Common myeloid progenitor, CD34-positive (primary cell): ENCODE measurements at regions not wholly inside any gene's neighbourhood (a gene's known extent, or its start where the extent isn't known, plus 50 kb on each side); places are given as distances from the start of the nearest gene placed in this dataset.

ENCODE experiments used
- CTCF ChIA-PET: fragments of 350-600 bp; sonication (Branson Sonifier 250); formaldehyde crosslinking; loops from one replicate; lab custom pipeline; 2021; ENCODE audit warnings: antibody characterized with exemption; lab: Charles Lee
- POLR2A ChIA-PET: fragments of 350-600 bp; sonication (Branson Sonifier 250); formaldehyde crosslinking; loops from one replicate; lab custom pipeline; 2021; ENCODE audit warnings: antibody characterized with exemption; lab: Charles Lee
- DNase-seq, 3 donors: peaks; one replicate each; pipeline versions ENCODE4 v3.0.0 to v3.0.0-alpha.2; 2013
- H3K27ac ChIP-seq, 2 experiments: 1 replicate in 1 of 2; 2 replicates in 1 of 2; pipeline ENCODE4 v1.7.0; 2013; ENCODE audit warnings: inconsistent platforms in 2 of 2, low read length in 2 of 2, mild to moderate bottlenecking in 2 of 2, low read depth in 1 of 2, moderate library complexity in 1 of 2; ENCODE audit not compliant: severe bottlenecking in 2 of 2, insufficient read depth in 1 of 2, poor library complexity in 1 of 2
- H3K27me3 ChIP-seq, 5 experiments: replicated peaks in 2 of 5; 1 replicate in 3 of 5; 2 replicates in 2 of 5; pipeline versions ENCODE4 v1.6.1 to v1.7.0; 2013; ENCODE audit warnings: low read length in 4 of 5, mild to moderate bottlenecking in 2 of 5, moderate library complexity in 2 of 5, inconsistent platforms in 1 of 5; ENCODE audit not compliant: insufficient read depth in 5 of 5, control insufficient read depth in 4 of 5
- H3K36me3 ChIP-seq, 4 experiments: 1 replicate in 2 of 4; 2 replicates in 2 of 4; pipeline versions ENCODE4 v1.6.1 to v1.7.0; 2013; ENCODE audit warnings: low read length in 3 of 4, control low read depth in 1 of 4, mild to moderate bottlenecking in 1 of 4; ENCODE audit not compliant: control insufficient read depth in 4 of 4, insufficient read depth in 4 of 4
- H3K4me1 ChIP-seq, 4 experiments: 1 replicate in 3 of 4; 2 replicates in 1 of 4; pipeline versions ENCODE4 v1.6.1 to v1.7.1; 2013; ENCODE audit warnings: low read length in 3 of 4, mild to moderate bottlenecking in 3 of 4, control low read depth in 1 of 4, inconsistent platforms in 1 of 4, moderate library complexity in 1 of 4; ENCODE audit not compliant: control insufficient read depth in 4 of 4, insufficient read depth in 4 of 4; ENCODE audit errors: control extremely low read depth in 1 of 4
- H3K4me3 ChIP-seq, 7 experiments: 1 replicate in 4 of 7; 2 replicates in 3 of 7; pipeline versions ENCODE4 v1.5.1 to v1.7.0; 2013; ENCODE audit warnings: mild to moderate bottlenecking in 7 of 7, low read length in 6 of 7, moderate library complexity in 6 of 7, inconsistent platforms in 2 of 7, low read depth in 2 of 7, control low read depth in 1 of 7; ENCODE audit not compliant: insufficient read depth in 4 of 7, control insufficient read depth in 1 of 7; ENCODE audit errors: extremely low read depth in 1 of 7
- H3K9me3 ChIP-seq, 5 experiments: 1 replicate in 4 of 5; 2 replicates in 1 of 5; pipeline versions ENCODE4 v1.6.1 to v1.7.1; 2013; ENCODE audit warnings: low read length in 4 of 5, mild to moderate bottlenecking in 2 of 5, inconsistent platforms in 1 of 5, low read depth in 1 of 5, moderate library complexity in 1 of 5; ENCODE audit not compliant: control insufficient read depth in 4 of 5, insufficient read depth in 2 of 5; ENCODE audit errors: control extremely low read depth in 1 of 5
- WGBS: methylation state at CpG from one replicate; pipeline ENCODE4 v1.1.5; 2013; ENCODE audit not compliant: insufficient coverage; 5-methylcytosine and 5-hydroxymethylcytosine counted together

- ChIA-PET CTCF (no interaction called here), POLR2A (no interaction called here)
- DNase-seq = no peak
- Histone ChIP-seq H3K4me3 (no peak overlapping the region), H3K4me1 (no peaks in the 10 kb centered on the region), H3K36me3 (no peaks in the 10 kb centered on the region), H3K27me3 (no peaks in the 10 kb centered on the region), H3K9me3 (no peaks in the 10 kb centered on the region), H3K27ac (no peak overlapping the region)
- 83% methylated on average over 2 of the region's 2 CpGs for WGBS
Measured at GRCh38 chrX:138378876-138379275, 332.6 kb downstream of the FGF13 start.

GRCh38 chrX:138408101-138408500, 303.4 kb downstream of the FGF13 start:
- Histone ChIP-seq H3K4me3 (no peak overlapping the region), H3K27ac (no peak overlapping the region), H3K36me3 (no peaks in the 10 kb centered on the region), H3K27me3 (peaks cover 0 to 3% (median 0%) of the 10 kb centered on the region in 5 experiments), H3K4me1 (no peaks in the 10 kb centered on the region), H3K9me3 (no peaks in the 10 kb centered on the region)
- POLR2A ChIA-PET = no interaction called here
- 100% methylated on average over 1 of the region's 3 CpGs for WGBS
- CTCF ChIA-PET = no interaction called here
- DNase-seq = no peak

GRCh38 chrX:138411048-138411447, 300.5 kb downstream of the FGF13 start:
- Histone ChIP-seq H3K4me3 (no peak overlapping the region), H3K4me1 (no peaks in the 10 kb centered on the region), H3K9me3 (no peaks in the 10 kb centered on the region), H3K27me3 (peaks cover 0 to 3% (median 0%) of the 10 kb centered on the region in 5 experiments), H3K27ac (no peak overlapping the region), H3K36me3 (no peaks in the 10 kb centered on the region)
- 67% methylated on average over 2 of the region's 2 CpGs for WGBS
- DNase-seq = no peak
- CTCF ChIA-PET = no interaction called here
- POLR2A ChIA-PET = no interaction called here
